Right cardiac atrium (tissue), 5 donors: ENCODE measurements at regions not wholly inside any gene's neighbourhood (a gene's known extent, or its start where the extent isn't known, plus 50 kb on each side); places are given as distances from the start of the nearest gene placed in this dataset.
"Not testable (repeated sequence)": the region's sequence is repeated elsewhere in the genome, so short reads cannot be mapped to it uniquely, and the experiment has no call there.

Source experiments
- ATAC-seq, 2 donors: fragments of 200-7000 bp; cut with Tn5 transposase; one replicate each; pipeline versions ENCODE4 v1.8.0 to v1.9.1; 2020; ENCODE audit warnings: moderate library complexity in 2 of 2, mild to moderate bottlenecking in 1 of 2
- DNase-seq, 3 donors: peaks; one replicate each; pipeline ENCODE4 v3.0.0-alpha.2; 2020
- H3K27ac ChIP-seq: one replicate; pipeline ENCODE4 v1.5.1; 2013; ENCODE audit warnings: mild to moderate bottlenecking, low read length, control low read depth, moderate library complexity
- H3K27me3 ChIP-seq: one replicate; pipeline ENCODE4 v1.6.1; 2013; ENCODE audit not compliant: control insufficient read depth, insufficient read depth
- H3K4me1 ChIP-seq: one replicate; pipeline ENCODE4 v1.6.1; 2013; ENCODE audit warnings: low read length; ENCODE audit not compliant: control insufficient read depth, insufficient read depth
- H3K4me3 ChIP-seq: one replicate; pipeline ENCODE4 v1.5.1; 2013; ENCODE audit warnings: low read length, control low read depth
- H3K9me3 ChIP-seq: one replicate; pipeline ENCODE4 v1.6.1; 2013; ENCODE audit warnings: low read length; ENCODE audit not compliant: control insufficient read depth
- WGBS: extraction: QIAGEN DNeasy Blood & Tissue Kit; methylation state at CpG from one replicate; pipeline ENCODE4 v1.1.7; 2013; 5-methylcytosine and 5-hydroxymethylcytosine counted together
- intact Hi-C, 4 donors: fragments of 100-400 bp; cut with DNase I; formaldehyde crosslinking; loops; one replicate each; pipeline versions ENCODE4 v1.11.0 to v1.14.0; 2022 to 2023
- donor health status: healthy with polysubstance abuse.
- donor health status: DM: no; HTN: yes; CAD: no.
- donor health status: DM: no; HTN: no; CAD: no.
- donor health status: DM: no; HTN: yes; CAD: no; lungs with severe emphysema.
- donor health status: DM: yes; HTN: yes; CAD: no.

DNA sequence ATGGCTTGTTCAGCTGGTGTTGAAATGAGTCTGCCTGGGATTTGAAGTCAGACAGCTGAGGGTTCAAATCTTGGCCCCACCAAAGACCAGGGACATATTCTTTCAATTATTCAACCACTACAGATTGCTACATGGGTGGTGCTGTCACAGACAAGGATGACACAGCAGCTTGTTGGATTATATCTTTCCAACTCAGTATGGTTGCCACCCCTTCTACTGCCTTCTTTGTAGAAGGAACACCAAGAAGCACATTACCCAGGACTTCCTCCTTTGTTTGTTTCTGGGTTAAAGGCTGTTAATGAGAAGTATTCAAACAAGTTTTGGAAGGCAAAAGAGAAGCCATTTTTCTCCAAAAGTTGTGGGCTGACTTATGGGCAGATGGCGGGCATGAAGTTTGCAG, 78.6 kb downstream of the COPRS start:
- 98% methylated on average over 1 of the region's 1 CpG for WGBS
- H3K27ac ChIP-seq: no peak overlapping the region
- no peaks in the 10 kb centered on the region for H3K9me3 ChIP-seq
- no peak for ATAC-seq
- no peaks in the 10 kb centered on the region for H3K4me1 ChIP-seq
- no peak overlapping the region for H3K4me3 ChIP-seq
- DNase-seq: no peak
- no peaks in the 10 kb centered on the region for H3K27me3 ChIP-seq
- intact Hi-C loops: no loop called here

DNA sequence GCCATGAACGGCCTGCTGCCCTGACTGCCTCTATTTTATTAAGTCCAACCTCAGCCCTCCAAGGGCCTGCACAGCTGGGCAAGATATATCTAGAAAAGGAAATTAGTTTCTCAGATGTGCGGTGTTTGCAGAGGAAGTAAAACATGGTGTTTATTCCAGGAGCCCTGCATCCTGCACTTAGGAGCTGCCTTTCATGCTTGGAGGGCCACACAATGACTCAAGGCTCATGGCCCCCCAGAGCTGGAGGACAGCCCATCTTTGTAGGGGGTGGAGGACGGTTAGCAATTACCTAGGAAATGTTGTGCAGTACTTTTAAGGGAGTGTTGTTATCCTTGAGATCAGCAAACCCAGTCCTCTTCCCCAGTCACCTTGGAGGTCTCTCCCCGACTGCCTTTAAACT, 80.5 kb downstream of the COPRS start:
- DNase-seq: no peak
- Histone ChIP-seq H3K4me1 (no peaks in the 10 kb centered on the region), H3K9me3 (no peaks in the 10 kb centered on the region), H3K27ac (no peak overlapping the region), H3K4me3 (no peak overlapping the region), H3K27me3 (no peaks in the 10 kb centered on the region)
- intact Hi-C loops: no loop called here
- WGBS: 48% methylated on average over 4 of the region's 4 CpGs
- no peak for ATAC-seq

DNA sequence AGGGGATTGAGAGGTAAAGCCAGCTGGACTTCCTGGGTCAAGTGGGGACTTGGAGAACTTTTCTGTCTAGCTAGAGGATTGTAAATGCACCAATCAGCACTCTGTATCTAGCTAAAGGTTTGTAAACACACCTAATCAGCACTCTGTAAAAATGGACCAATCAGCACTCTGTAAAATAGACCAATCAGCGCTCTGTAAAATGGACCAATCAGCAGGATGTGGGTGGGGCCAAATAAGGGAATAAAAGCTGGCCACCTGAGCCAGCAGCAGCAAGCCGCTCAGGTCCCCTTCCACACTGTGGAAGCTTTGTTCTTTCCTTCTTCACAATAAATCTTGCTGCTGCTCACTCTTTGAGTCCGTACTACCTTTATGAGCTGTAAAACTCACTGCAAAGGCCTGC, 87.7 kb downstream of the COPRS start:
- WGBS: 97% methylated on average over 3 of the region's 3 CpGs

GRCh38 chr17:31770501-31770900, 88.5 kb downstream of the COPRS start:
- H3K27me3 ChIP-seq, H3K9me3 ChIP-seq, DNase-seq, H3K27ac ChIP-seq, intact Hi-C loops, H3K4me1 ChIP-seq, ATAC-seq, H3K4me3 ChIP-seq: not testable (repeated sequence)
- 93% methylated on average over 3 of the region's 3 CpGs for WGBS

More for the DNA sequence above, 87.7 kb downstream of the COPRS start:
- H3K27me3 ChIP-seq, DNase-seq, ATAC-seq, intact Hi-C loops, H3K4me3 ChIP-seq, H3K4me1 ChIP-seq, H3K27ac ChIP-seq, H3K9me3 ChIP-seq: not testable (repeated sequence)

DNA sequence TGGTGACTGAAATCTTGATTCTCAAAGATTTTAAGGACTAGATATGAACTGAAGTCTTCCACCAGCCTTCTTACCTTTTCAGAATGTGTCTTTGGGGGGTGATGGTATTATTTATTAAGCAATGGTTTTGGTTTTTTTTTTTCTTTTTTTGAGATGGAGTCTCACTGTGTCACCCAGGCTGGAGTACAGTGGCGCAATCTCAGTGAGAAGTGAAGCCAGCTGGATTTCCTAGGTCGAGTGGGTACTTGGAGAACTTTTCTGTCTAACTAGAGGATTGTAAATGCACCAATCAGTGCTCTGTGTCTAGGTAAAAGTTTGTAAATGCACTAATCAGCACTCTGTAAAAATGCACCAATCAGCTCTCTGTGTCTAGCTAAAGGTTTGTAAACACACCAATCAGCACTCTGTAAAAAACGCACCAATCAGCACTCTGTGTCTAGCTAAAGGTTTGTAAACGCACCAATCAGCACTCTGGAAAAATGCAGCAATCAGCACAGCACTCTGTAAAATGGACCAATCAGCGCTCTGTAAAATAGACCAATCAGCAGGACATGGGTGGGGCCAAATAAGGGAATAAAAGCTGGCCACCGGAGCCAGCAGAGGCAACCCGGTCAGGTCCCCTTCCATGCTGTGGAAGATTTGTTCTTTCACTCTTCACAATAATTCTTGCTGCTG, 97.1 kb downstream of the COPRS start:
- intact Hi-C loops, ATAC-seq, H3K27ac ChIP-seq, DNase-seq, H3K4me1 ChIP-seq, H3K9me3 ChIP-seq, H3K27me3 ChIP-seq, H3K4me3 ChIP-seq: not testable (repeated sequence)
- 93% methylated on average over 7 of the region's 7 CpGs for WGBS

- no peaks in the 10 kb centered on the region for H3K9me3 ChIP-seq
- 96% methylated on average over 1 of the region's 1 CpG for WGBS
- H3K27ac ChIP-seq: no peak overlapping the region
- no peaks in the 10 kb centered on the region for H3K27me3 ChIP-seq
- no peak for ATAC-seq
- DNase-seq: no peak
- no peaks in the 10 kb centered on the region for H3K4me1 ChIP-seq
- intact Hi-C loops: no loop called here
- H3K4me3 ChIP-seq: no peak overlapping the region
Observed at GRCh38 chr17:31758646-31759045, 100.4 kb downstream of the COPRS start.

DNA sequence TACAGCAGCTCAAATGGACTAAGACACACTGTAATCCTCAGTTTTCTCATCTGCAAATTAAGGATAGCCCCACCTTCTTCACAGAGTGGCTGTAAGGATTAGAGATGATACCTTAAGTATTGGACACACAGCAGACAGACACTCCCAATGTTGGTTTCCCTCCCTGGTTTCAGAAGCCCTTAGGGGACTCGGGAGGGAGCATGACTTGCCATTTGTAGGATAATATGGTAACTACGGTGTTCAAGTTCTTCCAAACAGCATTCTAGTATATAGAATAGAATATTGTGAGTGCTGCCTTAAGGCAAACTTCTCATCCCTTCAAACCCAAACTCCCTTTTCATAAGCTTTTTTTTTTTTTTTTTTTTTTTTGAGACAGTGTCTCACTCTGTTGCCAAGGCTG, 101.9 kb downstream of the COPRS start:
- H3K4me1 ChIP-seq: no peaks in the 10 kb centered on the region
- H3K27me3 ChIP-seq: no peaks in the 10 kb centered on the region
- ATAC-seq (no peak), DNase-seq (no peak)
- no peak overlapping the region for H3K4me3 ChIP-seq
- no peaks in the 10 kb centered on the region for H3K9me3 ChIP-seq
- WGBS: 93% methylated on average over 2 of the region's 2 CpGs
- intact Hi-C loops: no loop called here
- no peak overlapping the region for H3K27ac ChIP-seq

GRCh38 chr17:31754239-31754945, 104.7 kb downstream of the COPRS start:
- Histone ChIP-seq H3K27ac (no peak overlapping the region), H3K27me3 (no peaks in the 10 kb centered on the region), H3K9me3 (no peaks in the 10 kb centered on the region), H3K4me1 (peaks cover 2% of the 10 kb centered on the region), H3K4me3 (no peak overlapping the region)
- intact Hi-C loops: no loop called here
- 84% methylated on average over 7 of the region's 7 CpGs for WGBS
- DNase-seq: no peak
- no peak for ATAC-seq

DNA sequence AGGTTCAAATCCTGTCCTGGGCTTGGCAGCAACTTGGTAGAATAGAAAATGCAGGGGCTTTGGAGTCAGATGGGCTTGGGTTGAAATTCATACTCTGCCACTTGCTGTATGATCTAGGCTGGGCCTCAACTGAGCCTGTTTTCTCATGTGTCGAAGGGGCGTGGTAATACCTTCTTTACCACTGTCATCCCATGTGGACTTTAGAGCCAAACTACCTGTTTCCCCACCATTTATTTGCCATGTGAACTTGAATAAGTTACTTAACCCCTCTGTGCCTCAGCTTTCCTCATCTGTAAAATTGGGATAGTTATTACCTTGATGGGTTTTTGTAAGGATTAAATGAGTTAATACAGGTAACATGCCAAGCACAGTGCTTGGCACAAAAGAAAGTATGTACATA, 106.0 kb downstream of the COPRS start:
- no peak for ATAC-seq
- Histone ChIP-seq H3K27me3 (no peaks in the 10 kb centered on the region), H3K4me1 (peaks cover 2% of the 10 kb centered on the region), H3K9me3 (no peaks in the 10 kb centered on the region), H3K27ac (no peak overlapping the region), H3K4me3 (no peak overlapping the region)
- 98% methylated on average over 2 of the region's 2 CpGs for WGBS
- DNase-seq: no peak
- intact Hi-C loops: no loop called here

DNA sequence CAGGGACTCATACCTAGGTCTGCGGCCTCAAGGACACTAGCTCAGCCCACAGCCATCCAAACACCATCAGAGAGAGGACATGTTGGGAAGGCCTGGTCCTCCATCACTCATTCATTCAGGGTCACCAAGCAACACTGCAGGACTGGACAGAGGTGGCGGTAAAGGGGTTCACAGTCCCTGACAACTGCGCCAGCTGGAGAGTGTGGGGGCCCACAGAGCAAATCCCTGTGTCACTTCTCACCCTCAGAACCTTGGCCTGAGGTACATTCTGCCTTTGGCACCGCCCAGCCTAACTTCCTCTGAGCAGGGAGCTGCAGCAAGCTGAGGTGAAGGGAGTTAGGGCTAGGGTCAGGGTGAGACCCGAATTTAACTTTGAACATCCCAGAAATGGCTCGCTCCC, 106.5 kb downstream of the COPRS start:
- no peak for ATAC-seq
- WGBS: 86% methylated on average over 6 of the region's 6 CpGs
- no peak overlapping the region for H3K27ac ChIP-seq
- peaks cover 2% of the 10 kb centered on the region for H3K4me1 ChIP-seq
- intact Hi-C loops: no loop called here
- no peaks in the 10 kb centered on the region for H3K9me3 ChIP-seq
- H3K4me3 ChIP-seq: no peak overlapping the region
- H3K27me3 ChIP-seq: no peaks in the 10 kb centered on the region
- DNase-seq: no peak

DNA sequence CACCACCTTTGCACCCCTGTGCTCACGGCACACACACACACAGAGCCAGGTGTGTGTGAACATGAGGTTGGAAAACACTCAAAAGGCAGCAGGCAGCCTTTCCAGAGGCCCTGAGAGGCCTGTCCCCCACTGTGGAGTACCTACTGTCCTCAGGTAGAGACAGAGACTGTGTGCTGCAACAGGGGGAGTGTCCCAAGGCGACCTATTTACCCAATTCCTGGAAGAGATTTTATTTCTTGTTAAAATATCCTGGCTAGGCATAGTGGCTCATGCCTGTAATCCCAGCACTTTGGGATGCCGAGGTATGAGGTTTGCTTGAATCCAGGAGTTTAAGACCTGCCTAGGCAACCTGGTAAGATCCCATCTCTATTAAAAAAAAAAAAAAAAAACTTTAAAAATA, 108.5 kb downstream of the COPRS start:
- no peak overlapping the region for H3K27ac ChIP-seq
- 93% methylated on average over 3 of the region's 3 CpGs for WGBS
- peaks cover 8% of the 10 kb centered on the region for H3K4me1 ChIP-seq
- H3K9me3 ChIP-seq: no peaks in the 10 kb centered on the region
- intact Hi-C loops: no loop called here
- no peak for DNase-seq
- H3K27me3 ChIP-seq: no peaks in the 10 kb centered on the region
- no peak overlapping the region for H3K4me3 ChIP-seq
- ATAC-seq: no peak
